GM12874 (cell line): ENCODE measurements at regions not wholly inside any gene's neighbourhood (a gene's known extent, or its start where the extent isn't known, plus 50 kb on each side); places are given as distances from the start of the nearest gene placed in this dataset.
A peak's percentile ranks its signal among the peaks of the same experiment; 100 is the strongest.

Source experiments
- CTCF ChIP-seq: IDR thresholded peaks from 2 replicates; pipeline ENCODE4 v1.5.1; 2011; ENCODE audit warnings: low read depth, mild to moderate bottlenecking, control low read depth, low read length, moderate library complexity; ENCODE audit not compliant: insufficient read depth

GRCh38 chr2:134118279-134119116 lies 135.4 kb upstream of the MGAT5 start:
- TF ChIP-seq CTCF, result peak; percentile 62; the same call in 1 of the 2 replicates

GRCh38 chr2:134119117-134119712 lies 134.7 kb upstream of the MGAT5 start:
- no peak for TF ChIP-seq CTCF

GRCh38 chr2:134119713-134120405 lies 134.0 kb upstream of the MGAT5 start:
- TF ChIP-seq CTCF, result no peak

GRCh38 chr2:134120406-134120732 lies 133.5 kb upstream of the MGAT5 start:
- TF ChIP-seq CTCF, result no peak

- no peak for TF ChIP-seq CTCF
Measured at GRCh38 chr2:134120733-134121630, 132.9 kb upstream of the MGAT5 start.

GRCh38 chr2:134122610-134123009 lies 131.3 kb upstream of the MGAT5 start:
- 0 out of 2 replicates have a peak, but pooled peaks have one; percentile 17 for TF ChIP-seq CTCF
